Smooth muscle cell (in vitro differentiated cells): ENCODE measurements at regions not wholly inside any gene's neighbourhood (a gene's known extent, or its start where the extent isn't known, plus 50 kb on each side); places are given as distances from the start of the nearest gene placed in this dataset.

Source experiments
- DNase-seq: peaks from one replicate; lab custom pipeline; 2025; ENCODE audit not compliant: unreplicated experiment; lab: John Stamatoyannopoulos, UW
- H2AFZ ChIP-seq: fragments of 200-600 bp; sonication (generic); 2 replicates; pipeline ENCODE4 v1.6.0; 2016; ENCODE audit warnings: antibody characterized with exemption, low read depth, mild to moderate bottlenecking
- H3F3A ChIP-seq: fragments of 200-600 bp; sonication (generic); 2 replicates; pipeline ENCODE4 v1.6.0; 2017; ENCODE audit warnings: antibody characterized with exemption, low read depth
- H3K27ac ChIP-seq: fragments of 200-600 bp; sonication (generic); 2 replicates; pipeline ENCODE4 v1.5.1; 2016; ENCODE audit warnings: low read depth, mild to moderate bottlenecking
- H3K27me3 ChIP-seq: fragments of 200-600 bp; sonication (generic); 2 replicates; pipeline ENCODE4 v1.6.1; 2016; ENCODE audit warnings: low read depth, mild to moderate bottlenecking
- H3K36me3 ChIP-seq: fragments of 200-600 bp; sonication (generic); 2 replicates; pipeline ENCODE4 v1.5.1; 2016; ENCODE audit warnings: low read depth
- H3K4me1 ChIP-seq: fragments of 200-600 bp; sonication (generic); 2 replicates; pipeline ENCODE4 v1.5.1; 2016; ENCODE audit warnings: low read depth
- H3K4me2 ChIP-seq: fragments of 200-600 bp; sonication (generic); 2 replicates; pipeline ENCODE4 v1.6.0; 2016; ENCODE audit warnings: mild to moderate bottlenecking
- H3K4me3 ChIP-seq: fragments of 200-600 bp; sonication (generic); 2 replicates; pipeline ENCODE4 v1.5.1; 2016; ENCODE audit warnings: mild to moderate bottlenecking
- H3K79me2 ChIP-seq: fragments of 200-600 bp; sonication (generic); 2 replicates; pipeline ENCODE4 v1.6.0; 2016; ENCODE audit warnings: low read depth, mild to moderate bottlenecking
- H3K9ac ChIP-seq: fragments of 200-600 bp; sonication (generic); 2 replicates; pipeline ENCODE4 v1.6.0; 2016; ENCODE audit warnings: low read depth
- H3K9me3 ChIP-seq: fragments of 200-600 bp; sonication (generic); replicated peaks from 2 replicates; pipeline ENCODE4 v1.5.1; 2016; ENCODE audit warnings: low read depth
- H4K20me1 ChIP-seq: fragments of 200-600 bp; sonication (generic); 2 replicates; pipeline ENCODE4 v1.6.0; 2016; ENCODE audit warnings: low read depth
- WGBS: methylation state at CpG from one replicate; pipeline ENCODE4 v1.1.7; 2016; ENCODE audit warnings: low lambda C conversion rate; 5-methylcytosine and 5-hydroxymethylcytosine counted together
- TF ChIP-seq, protein P1 (sequence below): fragments of 200-600 bp; sonication (generic); IDR thresholded peaks from 2 replicates; pipeline ENCODE4 v1.5.1; 2017; ENCODE audit warnings: borderline replicate concordance, mild to moderate bottlenecking, antibody characterized with exemption; ENCODE audit not compliant: insufficient read depth, poor library complexity, severe bottlenecking

DNA sequence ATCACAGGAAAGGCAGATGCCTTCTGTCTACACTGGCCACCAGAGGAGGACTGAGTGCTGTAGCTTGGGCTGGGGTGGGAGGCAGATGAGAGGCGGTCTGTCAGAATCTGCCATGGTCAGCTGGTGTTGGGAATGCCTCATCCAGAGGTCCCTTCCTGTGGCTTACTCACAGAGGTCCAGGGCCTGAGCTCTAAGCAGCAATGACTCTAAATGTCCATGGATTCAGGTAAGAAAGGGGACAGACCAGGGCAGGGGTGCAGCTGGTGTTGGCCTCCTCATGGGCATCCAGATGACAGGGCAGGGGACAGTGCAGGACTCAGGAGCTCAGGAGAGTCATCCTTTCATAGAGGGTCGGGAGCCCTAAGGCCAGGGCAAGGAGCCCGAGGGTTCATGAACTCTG lies 165.0 kb downstream of the ICE1 start:
- Histone ChIP-seq H4K20me1 (no peaks in the 10 kb centered on the region), H3K79me2 (no peaks in the 10 kb centered on the region), H3K4me3 (no peak overlapping the region), H3K4me2 (no peak overlapping the region), H3K9ac (no peak overlapping the region), H3K27ac (no peak overlapping the region), H3K36me3 (no peaks in the 10 kb centered on the region), H3F3A (no peaks in the 10 kb centered on the region), H3K9me3 (no peaks in the 10 kb centered on the region), H3K27me3 (no peaks in the 10 kb centered on the region), H3K4me1 (peaks cover 6% of the 10 kb centered on the region), H2AFZ (no peak overlapping the region)
- 89% methylated on average over 3 of the region's 3 CpGs for WGBS
- TF ChIP-seq, protein P1, sequence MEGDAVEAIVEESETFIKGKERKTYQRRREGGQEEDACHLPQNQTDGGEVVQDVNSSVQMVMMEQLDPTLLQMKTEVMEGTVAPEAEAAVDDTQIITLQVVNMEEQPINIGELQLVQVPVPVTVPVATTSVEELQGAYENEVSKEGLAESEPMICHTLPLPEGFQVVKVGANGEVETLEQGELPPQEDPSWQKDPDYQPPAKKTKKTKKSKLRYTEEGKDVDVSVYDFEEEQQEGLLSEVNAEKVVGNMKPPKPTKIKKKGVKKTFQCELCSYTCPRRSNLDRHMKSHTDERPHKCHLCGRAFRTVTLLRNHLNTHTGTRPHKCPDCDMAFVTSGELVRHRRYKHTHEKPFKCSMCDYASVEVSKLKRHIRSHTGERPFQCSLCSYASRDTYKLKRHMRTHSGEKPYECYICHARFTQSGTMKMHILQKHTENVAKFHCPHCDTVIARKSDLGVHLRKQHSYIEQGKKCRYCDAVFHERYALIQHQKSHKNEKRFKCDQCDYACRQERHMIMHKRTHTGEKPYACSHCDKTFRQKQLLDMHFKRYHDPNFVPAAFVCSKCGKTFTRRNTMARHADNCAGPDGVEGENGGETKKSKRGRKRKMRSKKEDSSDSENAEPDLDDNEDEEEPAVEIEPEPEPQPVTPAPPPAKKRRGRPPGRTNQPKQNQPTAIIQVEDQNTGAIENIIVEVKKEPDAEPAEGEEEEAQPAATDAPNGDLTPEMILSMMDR = no peak
- DNase-seq = no peak

DNA sequence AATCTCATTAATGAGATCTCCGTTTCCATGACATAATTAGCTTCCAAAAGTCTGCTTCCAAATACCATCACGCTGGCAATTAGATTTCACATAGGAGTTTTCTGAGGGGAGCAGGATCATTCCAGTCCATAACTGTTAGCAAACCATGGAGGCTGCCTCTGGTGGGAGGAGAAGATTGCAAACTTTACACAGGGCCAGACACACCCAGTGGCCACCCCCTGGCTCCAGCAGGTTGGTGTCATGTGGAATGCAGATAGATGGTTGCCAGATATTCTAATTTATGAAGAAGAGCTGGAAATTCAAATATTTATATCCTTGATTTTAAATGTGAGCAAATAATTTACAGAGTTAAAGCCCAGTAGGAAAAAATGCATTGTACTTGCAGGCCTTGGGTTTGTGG lies 164.2 kb downstream of the ICE1 start:
- H3K36me3 ChIP-seq = no peaks in the 10 kb centered on the region
- no peak for DNase-seq
- no peaks in the 10 kb centered on the region for H3K79me2 ChIP-seq
- no peak overlapping the region for H3K4me2 ChIP-seq
- peaks cover 2% of the 10 kb centered on the region for H3K4me1 ChIP-seq
- no peaks in the 10 kb centered on the region for H3K9me3 ChIP-seq
- H3K27me3 ChIP-seq = no peaks in the 10 kb centered on the region
- no peak overlapping the region for H2AFZ ChIP-seq
- no peaks in the 10 kb centered on the region for H3F3A ChIP-seq
- H4K20me1 ChIP-seq = no peaks in the 10 kb centered on the region
- TF ChIP-seq, protein P1 = no peak
- WGBS = 45% methylated on average over 2 of the region's 2 CpGs
- H3K4me3 ChIP-seq = no peak overlapping the region
- no peak overlapping the region for H3K9ac ChIP-seq
- no peak overlapping the region for H3K27ac ChIP-seq

DNA sequence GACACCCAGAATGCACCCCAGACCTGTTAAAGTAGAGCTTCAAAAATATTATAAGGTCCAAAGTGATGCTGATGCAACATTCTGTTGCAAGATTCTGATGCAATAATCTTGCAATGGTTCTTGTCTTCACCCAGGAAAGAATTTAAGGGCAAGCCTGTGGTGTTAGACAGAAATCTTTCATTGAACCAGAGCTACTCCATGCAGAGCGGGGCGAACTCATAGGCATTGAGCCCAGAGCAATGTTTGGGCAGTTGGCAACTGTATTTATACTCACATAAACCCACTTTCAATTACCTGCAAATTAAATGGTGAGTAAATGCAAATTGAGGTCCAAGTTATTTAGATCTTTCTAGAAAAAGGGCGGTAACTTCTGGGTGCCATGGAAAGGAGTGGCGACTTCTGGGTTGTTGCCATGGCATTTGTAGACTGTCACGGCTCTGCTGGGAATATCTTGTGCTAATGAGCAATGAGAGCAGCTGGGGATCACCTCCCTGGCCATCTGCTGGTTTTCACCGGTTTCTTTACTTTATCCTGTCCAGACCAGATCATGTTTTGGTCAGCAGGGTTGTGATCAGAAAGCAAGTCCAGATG lies 163.4 kb downstream of the ICE1 start:
- Histone ChIP-seq H3K9ac (no peak overlapping the region), H3K27ac (no peak overlapping the region), H3K4me2 (no peak overlapping the region), H3K79me2 (no peaks in the 10 kb centered on the region), H4K20me1 (no peaks in the 10 kb centered on the region), H3K9me3 (no peaks in the 10 kb centered on the region), H3K4me3 (no peak overlapping the region), H3K4me1 (no peaks in the 10 kb centered on the region), H2AFZ (no peak overlapping the region), H3F3A (no peaks in the 10 kb centered on the region), H3K36me3 (no peaks in the 10 kb centered on the region), H3K27me3 (no peaks in the 10 kb centered on the region)
- WGBS = 74% methylated on average over 6 of the region's 6 CpGs
- no peak for DNase-seq
- TF ChIP-seq, protein P1 = no peak

DNA sequence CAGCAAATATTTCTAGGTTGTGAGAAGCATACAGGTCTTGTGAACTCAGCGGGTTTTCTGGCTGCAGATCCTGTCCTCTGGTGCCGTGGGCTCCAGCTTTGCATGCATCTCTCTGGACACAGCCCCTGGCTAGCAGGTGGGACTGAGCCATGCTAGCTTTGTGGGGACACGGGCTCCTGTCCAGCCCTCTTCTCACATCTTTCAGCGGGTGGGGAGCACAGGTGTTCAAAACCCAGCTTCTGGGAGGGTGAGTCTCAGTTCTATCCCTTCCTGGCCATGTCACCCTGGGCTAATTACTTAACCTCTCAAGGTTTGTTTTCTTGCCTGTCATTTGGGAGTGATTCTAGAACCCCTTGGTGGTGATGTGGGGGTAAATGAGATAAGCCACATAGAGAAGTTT lies 162.3 kb downstream of the ICE1 start:
- no peak overlapping the region for H3K9ac ChIP-seq
- H2AFZ ChIP-seq = no peak overlapping the region
- H4K20me1 ChIP-seq = no peaks in the 10 kb centered on the region
- TF ChIP-seq, protein P1 = no peak
- no peak overlapping the region for H3K4me3 ChIP-seq
- no peaks in the 10 kb centered on the region for H3F3A ChIP-seq
- no peaks in the 10 kb centered on the region for H3K36me3 ChIP-seq
- H3K4me2 ChIP-seq = no peak overlapping the region
- no peak overlapping the region for H3K27ac ChIP-seq
- no peaks in the 10 kb centered on the region for H3K27me3 ChIP-seq
- no peaks in the 10 kb centered on the region for H3K79me2 ChIP-seq
- WGBS = 81% methylated on average over 4 of the region's 4 CpGs
- no peaks in the 10 kb centered on the region for H3K4me1 ChIP-seq
- H3K9me3 ChIP-seq = no peaks in the 10 kb centered on the region
- no peak for DNase-seq
